ENCODE measurements at regions not wholly inside any gene's neighbourhood (a gene's known extent, or its start where the extent isn't known, plus 50 kb on each side); places are given as distances from the start of the nearest gene placed in this dataset.
A peak's percentile ranks its signal among the peaks of the same experiment; 100 is the strongest.

DNA sequence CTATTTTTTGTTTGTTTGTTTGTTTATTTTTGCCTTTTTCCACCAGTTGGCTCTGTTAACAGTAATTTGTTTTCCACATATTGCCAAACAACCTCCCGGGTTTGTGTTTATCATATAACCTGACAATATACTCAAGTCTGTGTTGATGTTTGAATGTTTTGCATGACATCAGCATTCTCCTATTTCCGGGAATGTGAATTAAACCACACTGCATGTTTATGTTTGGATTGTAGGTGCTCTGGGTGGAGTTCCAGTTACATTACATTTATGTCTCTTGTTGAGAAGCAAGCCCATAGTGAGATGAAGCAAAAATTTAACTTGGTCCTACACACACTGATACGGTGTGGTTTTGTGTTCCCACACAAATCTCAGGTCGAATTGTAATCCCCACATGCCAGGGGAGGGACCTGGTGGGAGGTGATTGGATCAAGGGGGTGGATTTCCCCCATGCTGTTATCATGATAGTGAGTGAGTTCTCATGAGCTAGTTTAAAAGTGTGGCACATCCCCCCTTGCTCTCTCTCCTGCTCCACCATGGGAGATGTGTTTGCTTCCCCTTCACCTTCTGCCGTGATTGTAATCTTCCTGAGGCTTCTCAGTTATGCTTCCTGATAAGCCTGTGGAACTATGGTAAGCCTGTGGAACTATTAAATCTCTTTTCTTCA lies 54.4 kb upstream of the CLNK start:
- DNase-seq, result no peak

DNA sequence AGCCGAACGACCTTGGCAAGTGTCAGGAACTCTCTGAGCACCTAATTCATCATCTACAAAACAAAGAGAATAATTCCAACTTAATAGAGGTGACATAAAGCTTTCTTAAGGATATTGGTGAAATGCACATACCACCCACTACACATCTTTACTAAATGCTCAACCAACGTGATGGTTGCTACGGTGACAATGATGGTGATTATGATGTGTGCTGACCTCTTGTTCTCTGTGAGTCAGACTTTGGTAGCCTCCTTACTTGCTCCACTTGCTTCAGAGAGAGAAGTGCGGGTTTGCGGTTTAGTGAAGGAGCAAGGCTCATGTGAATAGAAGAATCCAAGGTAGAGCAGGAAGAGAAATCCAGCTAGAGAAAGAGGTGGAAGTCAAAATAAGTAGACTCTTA lies 52.8 kb upstream of the CLNK start:
- DNase-seq, result no peak

GRCh38 chr4:10736895-10737294 lies 52.3 kb upstream of the CLNK start:
- DNase-seq, result no peak

- no peak for DNase-seq
Measured at GRCh38 chr4:10736266-10736665, 51.7 kb upstream of the CLNK start.

- DNase-seq, result peak; percentile 8
Measured at GRCh38 chr4:10734697-10735096, 50.1 kb upstream of the CLNK start.
